ENCODE measurements at regions not wholly inside any gene's neighbourhood (a gene's known extent, or its start where the extent isn't known, plus 50 kb on each side); places are given as distances from the start of the nearest gene placed in this dataset.

- no peak for TF ChIP-seq CTCF (IDR thresholded peaks at IDR 0.05)
- TF ChIP-seq EP300 (IDR thresholded peaks at IDR 0.05; ENCODE audit: low read depth), result no peak
- TF ChIP-seq POLR2AphosphoS5 (IDR thresholded peaks at IDR 0.05), result no peak
- no peak for TF ChIP-seq POLR2A (IDR thresholded peaks at IDR 0.05)
Measured at GRCh38 chr3:117572786-117573185, 863.2 kb downstream of the TUSC7 start.

All from transverse colon (tissue), 4 donors.